Epithelial cell of esophagus (primary cell): ENCODE measurements at regions not wholly inside any gene's neighbourhood (a gene's known extent, or its start where the extent isn't known, plus 50 kb on each side); places are given as distances from the start of the nearest gene placed in this dataset.
"Not testable (repeated sequence)": the region's sequence is repeated elsewhere in the genome, so short reads cannot be mapped to it uniquely, and the experiment has no call there.

Experiments used
- DNase-seq: peaks from one replicate; pipeline ENCODE4 v3.0.0; 2010; ENCODE audit warnings: low read depth
- H3K4me3 ChIP-seq: 2 replicates; pipeline ENCODE4 v1.5.1; 2011; ENCODE audit warnings: mild to moderate bottlenecking, low read length, control low read depth
- TF ChIP-seq, protein P1 (sequence below): IDR thresholded peaks from 2 replicates; pipeline ENCODE4 v1.5.1; 2011; ENCODE audit warnings: low read depth, mild to moderate bottlenecking, low read length, control low read depth, inconsistent platforms; ENCODE audit not compliant: insufficient read depth; ENCODE audit errors: missing control alignments

DNA sequence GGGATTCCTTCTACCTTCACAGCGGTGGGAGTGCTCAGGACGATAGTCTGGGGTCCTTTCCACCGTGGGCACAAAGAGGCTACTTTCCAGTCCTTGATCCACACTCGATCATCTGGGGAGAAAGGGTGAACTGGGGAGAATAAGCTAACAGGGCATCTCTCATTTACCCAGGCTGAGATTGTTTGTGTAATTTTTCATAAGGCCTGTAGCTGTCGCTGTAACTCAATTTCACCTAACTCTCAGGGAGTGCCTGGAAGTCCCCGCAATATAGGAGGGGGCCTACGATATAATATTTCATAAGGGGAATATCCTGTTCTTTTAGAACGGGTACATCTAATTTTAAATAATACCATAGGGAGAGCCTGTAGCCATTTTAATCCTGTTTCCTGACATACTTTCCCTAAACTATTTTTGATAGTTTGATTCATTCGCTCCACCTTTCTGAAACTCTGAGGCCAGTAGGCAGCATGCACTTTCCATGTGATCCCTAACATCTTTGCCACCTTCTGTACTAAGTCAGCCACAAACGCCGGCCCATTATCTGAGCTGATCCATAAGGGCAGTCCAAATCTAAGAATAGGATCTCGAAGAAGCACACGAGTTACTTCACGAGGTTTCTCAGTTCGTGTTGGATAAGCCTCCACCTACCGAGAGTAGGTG, 127.2 kb upstream of the CCZ1B start:
- DNase-seq = peak; percentile 19
- TF ChIP-seq, protein P1, sequence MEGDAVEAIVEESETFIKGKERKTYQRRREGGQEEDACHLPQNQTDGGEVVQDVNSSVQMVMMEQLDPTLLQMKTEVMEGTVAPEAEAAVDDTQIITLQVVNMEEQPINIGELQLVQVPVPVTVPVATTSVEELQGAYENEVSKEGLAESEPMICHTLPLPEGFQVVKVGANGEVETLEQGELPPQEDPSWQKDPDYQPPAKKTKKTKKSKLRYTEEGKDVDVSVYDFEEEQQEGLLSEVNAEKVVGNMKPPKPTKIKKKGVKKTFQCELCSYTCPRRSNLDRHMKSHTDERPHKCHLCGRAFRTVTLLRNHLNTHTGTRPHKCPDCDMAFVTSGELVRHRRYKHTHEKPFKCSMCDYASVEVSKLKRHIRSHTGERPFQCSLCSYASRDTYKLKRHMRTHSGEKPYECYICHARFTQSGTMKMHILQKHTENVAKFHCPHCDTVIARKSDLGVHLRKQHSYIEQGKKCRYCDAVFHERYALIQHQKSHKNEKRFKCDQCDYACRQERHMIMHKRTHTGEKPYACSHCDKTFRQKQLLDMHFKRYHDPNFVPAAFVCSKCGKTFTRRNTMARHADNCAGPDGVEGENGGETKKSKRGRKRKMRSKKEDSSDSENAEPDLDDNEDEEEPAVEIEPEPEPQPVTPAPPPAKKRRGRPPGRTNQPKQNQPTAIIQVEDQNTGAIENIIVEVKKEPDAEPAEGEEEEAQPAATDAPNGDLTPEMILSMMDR = peak; percentile 37
- H3K4me3 ChIP-seq = peak overlapping the region; percentile 29

DNA sequence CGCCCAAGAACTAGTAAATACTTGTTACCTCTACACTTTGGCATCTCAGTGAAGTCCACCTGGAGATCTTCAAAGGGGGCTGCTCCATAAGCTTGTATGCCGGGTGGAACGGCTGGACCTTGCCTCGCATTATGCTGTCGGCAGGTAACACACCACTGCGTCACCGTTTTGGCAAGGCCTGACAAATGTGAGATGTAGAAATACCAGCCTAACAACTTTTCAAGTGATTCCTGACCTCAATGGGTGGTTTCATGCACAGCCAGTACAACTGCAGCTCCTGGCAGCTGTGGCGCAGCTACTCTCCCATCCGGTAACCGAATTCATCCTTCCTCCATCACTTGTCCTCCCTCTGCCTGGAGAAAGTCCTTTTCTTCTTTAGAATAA, 127.7 kb upstream of the CCZ1B start:
- peak overlapping the region; percentile 29 for H3K4me3 ChIP-seq
- peak; percentile 84 for DNase-seq

DNA sequence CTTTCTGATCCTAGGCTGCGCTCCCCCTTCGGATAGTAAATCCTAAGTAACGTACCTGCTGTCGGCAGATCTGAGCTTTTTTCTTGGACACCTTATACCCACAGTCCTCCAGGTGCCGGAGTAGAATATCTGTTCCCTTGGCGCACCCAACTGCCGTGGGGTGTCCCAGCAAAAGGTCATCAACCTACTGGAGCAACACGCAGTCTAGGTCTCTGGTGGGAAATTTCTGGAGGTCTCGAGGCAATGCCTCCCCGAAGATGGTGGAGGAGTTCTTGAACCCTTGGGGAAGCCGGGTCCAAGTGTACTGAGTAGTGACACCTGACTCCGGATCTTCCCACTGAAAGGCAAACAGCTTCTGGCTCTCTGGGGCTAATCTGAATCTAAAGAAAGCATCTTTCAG, 129.3 kb upstream of the CCZ1B start:
- not testable (repeated sequence) for DNase-seq

DNA sequence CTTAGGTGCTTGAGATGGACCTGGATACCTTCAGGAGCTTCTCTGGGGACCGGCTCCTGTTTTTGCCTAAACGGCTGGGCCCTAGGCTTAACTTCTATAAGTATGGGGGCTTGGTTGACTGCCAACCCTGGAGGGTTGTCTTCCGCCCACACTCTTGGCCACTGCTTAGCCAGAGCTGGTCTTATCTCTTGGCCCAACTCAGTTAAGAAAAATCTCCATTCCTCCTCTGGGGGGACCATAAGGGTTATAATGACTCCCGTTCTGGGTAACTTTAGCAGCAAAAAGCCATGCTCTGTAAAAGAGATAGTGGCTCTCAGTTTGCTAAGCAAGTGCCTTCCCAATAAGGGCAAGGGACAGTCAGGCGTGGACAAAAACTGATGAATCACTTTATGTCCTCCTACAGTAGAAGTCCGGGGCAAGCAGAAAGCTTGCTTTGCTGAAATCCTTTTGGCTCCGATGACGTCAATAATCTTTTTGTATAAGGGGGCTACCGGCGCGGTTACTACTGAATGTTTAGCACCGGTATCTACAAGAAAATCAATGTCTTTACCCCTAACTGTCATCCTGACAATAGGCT, 130.0 kb upstream of the CCZ1B start:
- not testable (repeated sequence) for H3K4me3 ChIP-seq, DNase-seq

More for the DNA sequence above, 129.3 kb upstream of the CCZ1B start:
- not testable (repeated sequence) for H3K4me3 ChIP-seq

DNA sequence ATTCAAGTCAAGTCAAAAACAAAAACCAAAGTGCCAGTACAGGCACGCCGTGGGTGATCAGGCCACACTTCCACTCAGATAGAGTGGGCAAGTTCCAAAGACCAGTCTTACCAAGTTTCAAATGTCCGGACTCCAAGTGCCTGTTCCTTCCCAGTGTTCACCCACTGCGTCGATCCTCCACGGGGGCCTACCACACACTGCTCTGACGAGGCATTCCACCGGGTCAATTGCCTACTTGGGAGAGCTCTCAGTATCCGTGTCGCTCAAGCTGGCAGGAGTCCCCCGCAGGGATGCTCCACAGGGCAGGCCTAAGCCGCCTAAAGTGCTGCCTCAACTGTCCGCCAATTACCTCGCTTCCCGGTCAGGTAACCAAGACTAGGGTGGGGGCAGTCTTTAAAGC, 132.3 kb upstream of the CCZ1B start:
- DNase-seq, H3K4me3 ChIP-seq: not testable (repeated sequence)

DNA sequence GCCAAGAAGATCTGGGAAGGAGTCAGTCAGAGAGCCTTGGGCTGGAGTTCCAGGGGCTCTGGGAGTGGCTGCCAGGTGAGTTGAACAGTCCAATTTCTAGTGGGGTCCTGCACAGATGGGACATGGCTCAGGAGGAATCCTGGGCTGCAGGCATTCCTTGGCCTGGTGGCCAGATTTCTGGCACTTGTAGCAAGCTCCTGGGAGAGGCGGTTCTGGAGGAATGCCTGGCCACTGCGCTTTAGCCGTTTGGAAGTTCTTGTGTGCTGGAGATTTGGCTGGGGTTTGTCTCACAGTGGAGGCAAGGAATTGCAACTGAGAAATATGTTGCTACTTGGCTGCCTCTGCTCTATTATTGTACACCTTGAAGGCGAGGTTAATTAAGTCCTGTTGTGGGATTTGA, 133.9 kb upstream of the CCZ1B start:
- not testable (repeated sequence) for DNase-seq, H3K4me3 ChIP-seq

DNA sequence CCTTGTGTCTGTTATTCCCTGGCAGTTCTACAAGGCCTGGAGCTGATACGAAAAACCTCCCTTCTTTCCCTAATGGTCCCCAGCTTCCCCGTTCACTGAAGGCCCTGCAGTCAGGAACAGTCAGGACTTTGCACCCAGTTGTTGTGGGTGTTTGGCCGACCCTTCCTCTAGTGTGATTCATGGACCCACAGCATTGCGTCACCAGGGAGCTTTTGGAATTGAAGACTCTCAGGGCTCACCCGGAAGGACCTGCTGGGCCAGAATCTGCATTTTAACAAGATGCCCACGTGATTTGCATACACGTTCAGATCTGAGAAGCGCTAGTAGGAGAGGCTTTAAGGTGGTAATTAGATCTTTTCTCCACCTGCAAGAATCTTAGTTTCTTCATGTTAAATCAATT, 136.8 kb upstream of the CCZ1B start:
- not testable (repeated sequence) for H3K4me3 ChIP-seq

DNA sequence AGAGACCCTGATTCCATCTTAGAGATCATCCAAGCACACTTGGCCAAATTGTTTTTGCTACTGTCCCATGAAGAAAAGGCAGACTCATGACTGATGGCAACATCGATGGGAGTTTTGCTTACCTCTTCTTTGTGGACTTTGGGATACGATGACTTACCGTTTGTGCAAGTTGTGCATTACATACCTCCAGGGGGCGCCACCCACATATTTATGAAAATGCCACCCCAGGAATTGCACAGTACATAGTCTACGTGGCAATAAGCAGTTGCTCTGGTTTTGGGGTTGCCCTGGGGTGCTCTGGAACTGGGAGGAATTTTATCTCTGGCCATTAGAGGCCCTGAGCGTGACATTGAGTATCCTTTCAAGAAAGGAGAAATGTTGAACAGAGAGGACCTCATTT, 139.0 kb upstream of the CCZ1B start:
- peak; percentile 67 for DNase-seq
- not testable (repeated sequence) for H3K4me3 ChIP-seq
- TF ChIP-seq, protein P1 = peak; percentile 36

More for the DNA sequence above, 136.8 kb upstream of the CCZ1B start:
- DNase-seq = peak; percentile 12

DNA sequence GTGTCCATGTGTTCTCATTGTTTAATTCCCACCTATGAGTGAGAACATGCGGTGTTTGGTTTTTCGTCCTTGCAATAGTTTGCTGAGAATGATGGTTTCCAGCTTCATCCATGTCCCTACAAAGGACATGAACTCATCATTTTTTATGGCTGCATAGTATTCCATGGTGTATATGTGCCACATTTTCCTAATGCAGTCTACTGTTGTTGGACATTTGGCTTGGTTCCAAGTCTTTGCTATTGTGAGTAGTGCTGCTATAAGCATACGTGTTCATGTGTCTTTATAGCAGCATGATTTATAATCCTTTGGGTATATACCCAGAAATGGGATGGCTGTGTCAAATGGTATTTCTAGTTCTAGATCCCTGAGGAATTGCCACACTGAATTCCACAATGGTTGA, 144.1 kb upstream of the CCZ1B start:
- not testable (repeated sequence) for DNase-seq, H3K4me3 ChIP-seq

DNA sequence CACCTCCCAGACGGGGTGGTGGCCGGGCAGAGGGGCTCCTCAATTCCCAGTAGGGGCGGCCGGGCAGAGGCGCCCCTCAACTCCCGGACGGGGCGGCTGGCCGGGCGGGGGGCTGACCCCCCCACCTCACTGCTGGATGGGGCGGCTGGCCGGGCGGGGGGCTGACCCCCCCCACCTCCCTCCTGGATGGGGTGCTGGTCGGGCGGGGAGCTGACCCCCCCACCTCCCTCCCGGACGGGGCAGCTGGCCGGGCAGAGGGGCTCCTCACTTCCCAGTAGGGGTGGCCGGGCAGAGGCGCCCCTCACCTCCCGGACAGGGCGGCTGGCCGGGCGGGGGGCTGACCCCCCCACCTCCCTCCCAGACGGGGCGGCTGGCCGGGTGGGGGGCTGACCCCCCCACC, 148.8 kb upstream of the CCZ1B start:
- not testable (repeated sequence) for H3K4me3 ChIP-seq, DNase-seq

DNA sequence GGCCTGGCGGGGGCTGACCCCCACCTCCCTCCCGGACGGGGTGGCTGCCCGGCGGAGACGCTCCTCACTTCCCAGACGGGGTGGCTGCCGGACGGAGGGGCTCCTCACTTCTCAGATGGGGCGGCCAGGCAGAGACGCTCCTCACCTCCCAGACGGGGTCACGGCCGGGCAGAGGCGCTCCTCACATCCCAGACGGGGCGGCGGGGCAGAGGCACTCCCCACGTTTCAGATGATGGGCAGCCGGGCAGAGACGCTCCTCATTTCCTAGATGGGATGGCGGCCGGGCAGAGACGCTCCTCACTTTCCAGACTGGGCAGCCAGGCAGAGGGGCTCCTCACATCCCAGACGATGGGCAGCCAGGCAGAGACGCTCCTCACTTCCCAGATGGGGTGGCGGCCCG, 149.3 kb upstream of the CCZ1B start:
- not testable (repeated sequence) for H3K4me3 ChIP-seq, DNase-seq

DNA sequence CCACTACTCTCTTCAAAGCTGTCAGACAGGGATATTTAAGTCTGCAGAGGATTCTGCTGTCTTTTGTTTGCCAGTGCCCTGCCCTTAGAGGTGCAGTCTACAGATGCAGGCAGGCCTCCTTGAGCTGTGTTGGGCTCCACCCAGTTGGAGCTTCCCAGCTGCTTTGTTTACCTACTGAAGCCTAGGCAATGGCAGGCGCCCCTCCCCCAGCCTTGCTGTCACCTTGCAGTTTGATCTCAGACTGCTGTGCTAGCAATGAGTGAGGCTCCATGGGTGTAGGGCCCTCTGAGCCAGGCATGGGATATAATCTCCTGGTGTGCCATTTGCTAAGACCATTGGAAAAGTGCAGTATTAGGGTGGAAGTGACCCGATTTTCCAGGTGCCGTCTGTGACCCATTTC, 151.3 kb upstream of the CCZ1B start:
- DNase-seq, H3K4me3 ChIP-seq: not testable (repeated sequence)

DNA sequence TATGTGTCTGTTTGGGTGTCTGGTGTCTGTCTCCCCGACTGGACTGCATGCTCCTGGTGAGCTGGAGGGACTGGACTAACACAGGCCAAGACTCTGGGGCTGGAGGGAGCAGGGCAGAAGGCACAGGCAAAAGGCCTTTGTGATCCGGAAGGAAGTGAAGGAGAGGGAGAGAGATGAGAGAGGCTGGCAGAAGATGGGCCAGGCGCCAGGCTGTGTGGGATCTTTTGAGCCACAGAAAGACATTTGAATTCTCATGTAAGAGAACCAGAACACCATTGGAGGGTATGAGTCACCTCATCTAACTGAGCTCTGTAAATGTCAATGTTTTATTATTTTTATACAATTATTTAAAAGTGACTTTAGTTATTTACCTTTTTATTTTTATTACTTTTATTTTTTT, 152.3 kb upstream of the CCZ1B start:
- not testable (repeated sequence) for H3K4me3 ChIP-seq, DNase-seq

DNA sequence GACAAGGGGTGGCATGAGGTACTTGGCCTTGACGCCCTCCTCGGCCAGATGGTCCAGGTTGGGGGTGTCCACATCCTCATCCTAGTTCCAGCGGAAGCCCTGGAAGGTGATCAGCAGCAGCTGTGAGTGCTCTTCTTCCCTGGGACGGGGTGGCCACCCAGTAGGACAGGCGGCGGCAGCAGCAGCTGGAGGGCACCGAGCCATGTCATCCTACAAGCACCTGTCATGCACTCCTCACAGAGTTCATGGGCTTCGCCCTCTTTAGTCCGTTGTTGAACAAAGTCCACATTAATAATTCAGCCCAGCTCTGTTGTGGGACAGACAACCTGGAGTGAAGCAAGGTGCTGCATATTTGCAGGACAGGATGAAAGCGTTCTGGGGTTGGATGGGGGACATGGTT, 153.4 kb upstream of the CCZ1B start:
- not testable (repeated sequence) for DNase-seq, H3K4me3 ChIP-seq

DNA sequence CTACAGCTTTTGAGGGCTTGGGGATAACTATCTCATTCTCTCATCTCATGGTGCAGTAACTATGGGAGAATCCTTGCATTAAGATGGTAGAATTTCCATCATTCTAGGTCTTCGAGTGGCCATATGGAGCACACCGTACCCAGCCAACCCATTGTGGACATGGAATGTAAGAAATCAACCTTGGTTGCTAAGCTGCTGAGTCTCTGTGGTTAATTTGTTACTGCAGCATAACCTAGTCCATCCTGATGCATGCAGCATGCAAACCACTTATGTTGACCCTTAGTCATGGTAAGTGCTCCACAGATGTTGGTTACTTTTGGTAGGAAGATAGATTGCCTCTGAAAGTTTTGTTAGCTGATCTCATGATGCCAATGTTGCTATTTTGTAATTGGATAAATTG, 156.3 kb upstream of the CCZ1B start:
- H3K4me3 ChIP-seq, DNase-seq: not testable (repeated sequence)

DNA sequence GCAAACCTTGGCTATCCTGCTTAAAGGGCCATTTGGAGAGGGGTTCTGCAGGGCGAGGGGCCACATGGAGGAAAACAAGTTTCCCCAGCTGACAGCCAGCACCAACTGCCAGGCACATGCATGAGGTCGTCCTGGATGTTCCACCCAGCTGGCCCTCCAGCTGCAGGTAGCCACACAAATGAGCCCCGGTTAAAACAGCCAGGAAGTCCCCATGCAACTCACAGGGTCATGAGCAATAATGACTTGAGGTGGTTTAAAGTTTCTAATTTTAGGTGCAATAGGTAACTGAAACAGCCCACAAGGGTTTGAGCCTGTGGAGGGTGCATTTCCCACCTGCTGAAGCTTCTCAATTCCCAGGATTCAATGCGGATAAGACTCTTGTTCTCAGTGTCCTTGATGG, 160.8 kb upstream of the CCZ1B start:
- H3K4me3 ChIP-seq, DNase-seq: not testable (repeated sequence)

DNA sequence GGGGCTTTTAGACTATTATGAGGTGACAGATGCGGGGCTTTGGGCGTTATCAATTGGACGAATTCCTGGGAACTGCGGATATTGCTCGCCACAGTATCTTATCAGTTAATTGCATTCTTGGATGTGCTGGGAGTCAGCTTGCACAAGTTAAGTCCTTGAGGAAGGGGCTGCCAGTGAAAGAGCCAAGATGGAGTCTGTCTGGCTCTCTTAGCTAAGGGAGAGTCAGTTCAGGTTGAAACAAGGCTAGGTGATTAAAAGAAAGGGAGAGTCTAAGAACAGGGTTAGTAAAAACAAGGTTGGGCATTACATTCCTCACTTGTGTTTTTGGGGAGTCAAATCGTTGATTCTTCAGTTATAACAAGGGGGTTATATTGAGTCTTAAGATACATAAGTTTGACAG, 162.5 kb upstream of the CCZ1B start:
- H3K4me3 ChIP-seq, DNase-seq: not testable (repeated sequence)

DNA sequence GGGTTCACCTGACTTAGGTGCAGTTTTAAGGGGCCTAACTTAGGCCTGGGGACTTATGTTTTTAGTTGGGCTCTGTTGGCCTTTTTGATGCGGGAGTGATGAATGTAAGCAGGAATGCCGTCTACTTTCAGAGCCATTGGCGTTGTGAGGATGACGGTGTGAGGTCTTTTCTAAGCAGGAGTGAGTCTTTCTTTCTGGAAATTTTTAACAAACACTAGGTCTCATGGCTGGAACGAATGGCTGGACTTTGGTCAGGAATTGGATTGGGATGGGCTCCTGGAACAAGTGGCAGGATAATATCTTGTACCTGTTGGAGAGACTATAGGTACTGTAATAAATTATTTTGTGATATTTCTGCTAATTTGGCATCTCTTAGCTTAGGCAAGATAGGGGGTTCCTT, 163.9 kb upstream of the CCZ1B start:
- not testable (repeated sequence) for DNase-seq, H3K4me3 ChIP-seq
